ENCODE measurements at regions not wholly inside any gene's neighbourhood (a gene's known extent, or its start where the extent isn't known, plus 50 kb on each side); places are given as distances from the start of the nearest gene placed in this dataset.

DNA sequence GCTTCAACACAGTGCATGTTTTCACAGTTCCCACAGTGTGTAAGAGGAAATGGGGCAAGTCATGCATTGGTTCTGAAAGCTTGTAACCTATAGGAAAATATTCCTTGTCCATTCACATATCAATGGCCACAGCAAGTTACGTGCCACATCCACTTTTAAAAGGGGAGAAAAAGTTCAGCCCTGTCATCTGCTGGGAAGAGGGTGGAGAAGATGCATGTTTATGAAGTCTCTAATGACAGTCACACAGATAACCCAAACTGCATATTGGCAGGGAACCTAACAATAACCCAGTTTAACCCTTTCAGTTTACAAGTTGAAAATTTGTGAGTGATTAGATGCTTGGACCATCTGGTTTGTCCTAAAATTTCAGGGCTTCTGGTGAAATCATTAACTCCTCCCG is 159.3 kb downstream of the MTRR start:
- TF ChIP-seq ZFX (CRISPR knock-in tag; IDR thresholded peaks at IDR 0.05; ENCODE audit: low read depth) (no peak), POLR2A (IDR thresholded peaks at IDR 0.05; ENCODE audit: insufficient read depth in 1 of 2, low read depth in 2 of 2, low read length in 2 of 2) (no peak), GATAD2A (CRISPR knock-in tag; IDR thresholded peaks at IDR 0.05) (no peak), TBP (CRISPR knock-in tag; IDR thresholded peaks at IDR 0.05) (no peak), JUN (CRISPR knock-in tag; IDR thresholded peaks at IDR 0.05) (no peak), RXRA (CRISPR knock-in tag; IDR thresholded peaks at IDR 0.05) (no peak), KAT2B (IDR thresholded peaks at IDR 0.05; ENCODE audit: borderline replicate concordance, low read depth, low read length) (no peak), FOXM1 (CRISPR knock-in tag; IDR thresholded peaks at IDR 0.05) (no peak)
- TF ChIP-seq, protein P1, sequence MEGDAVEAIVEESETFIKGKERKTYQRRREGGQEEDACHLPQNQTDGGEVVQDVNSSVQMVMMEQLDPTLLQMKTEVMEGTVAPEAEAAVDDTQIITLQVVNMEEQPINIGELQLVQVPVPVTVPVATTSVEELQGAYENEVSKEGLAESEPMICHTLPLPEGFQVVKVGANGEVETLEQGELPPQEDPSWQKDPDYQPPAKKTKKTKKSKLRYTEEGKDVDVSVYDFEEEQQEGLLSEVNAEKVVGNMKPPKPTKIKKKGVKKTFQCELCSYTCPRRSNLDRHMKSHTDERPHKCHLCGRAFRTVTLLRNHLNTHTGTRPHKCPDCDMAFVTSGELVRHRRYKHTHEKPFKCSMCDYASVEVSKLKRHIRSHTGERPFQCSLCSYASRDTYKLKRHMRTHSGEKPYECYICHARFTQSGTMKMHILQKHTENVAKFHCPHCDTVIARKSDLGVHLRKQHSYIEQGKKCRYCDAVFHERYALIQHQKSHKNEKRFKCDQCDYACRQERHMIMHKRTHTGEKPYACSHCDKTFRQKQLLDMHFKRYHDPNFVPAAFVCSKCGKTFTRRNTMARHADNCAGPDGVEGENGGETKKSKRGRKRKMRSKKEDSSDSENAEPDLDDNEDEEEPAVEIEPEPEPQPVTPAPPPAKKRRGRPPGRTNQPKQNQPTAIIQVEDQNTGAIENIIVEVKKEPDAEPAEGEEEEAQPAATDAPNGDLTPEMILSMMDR (CRISPR knock-in tag; IDR thresholded peaks at IDR 0.05): no peak
- TF ChIP-seq, protein P2, sequence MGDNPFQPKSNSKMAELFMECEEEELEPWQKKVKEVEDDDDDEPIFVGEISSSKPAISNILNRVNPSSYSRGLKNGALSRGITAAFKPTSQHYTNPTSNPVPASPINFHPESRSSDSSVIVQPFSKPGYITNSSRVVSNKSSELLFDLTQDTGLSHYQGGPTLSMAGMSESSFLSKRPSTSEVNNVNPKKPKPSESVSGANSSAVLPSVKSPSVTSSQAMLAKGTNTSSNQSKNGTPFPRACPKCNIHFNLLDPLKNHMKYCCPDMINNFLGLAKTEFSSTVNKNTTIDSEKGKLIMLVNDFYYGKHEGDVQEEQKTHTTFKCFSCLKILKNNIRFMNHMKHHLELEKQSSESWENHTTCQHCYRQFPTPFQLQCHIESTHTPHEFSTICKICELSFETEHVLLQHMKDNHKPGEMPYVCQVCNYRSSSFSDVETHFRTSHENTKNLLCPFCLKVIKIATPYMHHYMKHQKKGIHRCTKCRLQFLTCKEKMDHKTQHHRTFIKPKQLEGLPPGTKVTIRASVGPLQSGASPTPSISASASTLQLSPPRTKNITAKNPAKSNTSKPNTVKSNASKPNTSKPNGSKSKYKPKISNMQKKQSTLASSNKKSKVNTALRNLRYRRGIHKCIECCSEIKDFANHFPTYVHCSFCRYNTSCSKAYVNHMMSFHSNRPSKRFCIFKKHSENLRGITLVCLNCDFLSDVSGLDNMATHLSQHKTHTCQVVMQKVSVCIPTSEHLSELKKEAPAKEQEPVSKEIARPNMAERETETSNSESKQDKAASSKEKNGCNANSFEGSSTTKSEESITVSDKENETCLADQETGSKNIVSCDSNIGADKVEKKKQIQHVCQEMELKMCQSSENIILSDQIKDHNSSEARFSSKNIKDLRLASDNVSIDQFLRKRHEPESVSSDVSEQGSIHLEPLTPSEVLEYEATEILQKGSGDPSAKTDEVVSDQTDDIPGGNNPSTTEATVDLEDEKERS (CRISPR knock-in tag; IDR thresholded peaks at IDR 0.05): no peak
